K562 (cell line): ENCODE measurements at regions not wholly inside any gene's neighbourhood (a gene's known extent, or its start where the extent isn't known, plus 50 kb on each side); places are given as distances from the start of the nearest gene placed in this dataset.

Experiments
- ATAC-seq: fragments of 200-7000 bp; cut with Tn5 transposase; 3 replicates; pipeline ENCODE4 v1.9.1; 2020; ENCODE audit warnings: moderate library complexity
- BruUV-seq: library from RNA; stranded (reverse); fragments of 400-500 nt; replicated peaks from 2 replicates; lab custom pipeline; 2021; lab: Mats Ljungman, UMichigan
- CTCF ChIA-PET: fragments of 300-600 bp; formaldehyde crosslinking; extraction: SDS; loops from one replicate; lab custom pipeline; 2021; ENCODE audit warnings: low intra/inter-chr PET ratio; lab: Yijun Ruan, JAX
- POLR2A ChIA-PET: fragments of 300-600, 350-650 bp; sonication (Branson Sonifier 250); formaldehyde crosslinking; extraction: SDS; loops from one replicate; lab custom pipeline; 2021; ENCODE audit warnings: antibody characterized with exemption, inconsistent platforms; lab: Yijun Ruan, JAX
- DNase-seq, 4 experiments: peaks; one replicate each; pipeline versions ENCODE4 v3.0.0 to v3.0.0-alpha.2; 2011 to 2018; ENCODE audit warnings: low spot score in 3 of 4, mixed read lengths in 3 of 4; ENCODE audit errors: extremely low read depth in 1 of 4
- FAIRE-seq: peaks from 2 replicates; lab custom pipeline; 2011; peaks lifted over from hg19 to GRCh38; lab: Jason Lieb, UNC
- H2AFZ ChIP-seq: 2 replicates; pipeline ENCODE4 v1.6.0; 2011; ENCODE audit warnings: low read depth, low read length, control low read depth, inconsistent platforms
- H3K27ac ChIP-seq: fragments of 200-600 bp; 3 replicates; pipeline ENCODE4 v1.8.0; 2011; ENCODE audit warnings: low read depth, mild to moderate bottlenecking, control low read depth, inconsistent platforms, low read length, moderate library complexity, mixed read lengths; ENCODE audit errors: extremely low read depth
- H3K27me3 ChIP-seq, 2 experiments: fragments of 300-600 bp in 1 of 2; 2 replicates in 1 of 2; 3 replicates in 1 of 2; pipeline versions ENCODE4 v1.6.0 to v1.8.0; 2011; ENCODE audit warnings: inconsistent platforms in 2 of 2, low read length in 2 of 2, mild to moderate bottlenecking in 1 of 2, mixed read lengths in 1 of 2, moderate library complexity in 1 of 2; ENCODE audit not compliant: control insufficient read depth in 2 of 2, insufficient read depth in 2 of 2
- H3K36me3 ChIP-seq: fragments of 300-600 bp; 3 replicates; pipeline ENCODE4 v1.8.0; 2011; ENCODE audit warnings: mild to moderate bottlenecking, low read length, inconsistent platforms; ENCODE audit not compliant: control insufficient read depth, insufficient read depth
- H3K4me1 ChIP-seq, 2 experiments: fragments of 200-600 bp in 1 of 2; replicated peaks in 1 of 2; 2 replicates in 1 of 2; 3 replicates in 1 of 2; pipeline versions ENCODE4 v1.5.1 to v1.8.0; 2011; ENCODE audit warnings: inconsistent platforms in 2 of 2, low read length in 2 of 2, mild to moderate bottlenecking in 1 of 2, mixed read lengths in 1 of 2, moderate library complexity in 1 of 2; ENCODE audit not compliant: control insufficient read depth in 2 of 2, insufficient read depth in 2 of 2
- H3K4me2 ChIP-seq: 2 replicates; pipeline ENCODE4 v1.6.1; 2011; ENCODE audit warnings: low read length, control low read depth, inconsistent platforms, mixed read lengths; ENCODE audit not compliant: insufficient read depth
- H3K4me3 ChIP-seq: fragments of 200-600 bp; sonication (generic), shearing (Covaris generic); 2 replicates; pipeline ENCODE4 v1.5.1; 2016; ENCODE audit warnings: control low read depth, inconsistent platforms
- H3K79me2 ChIP-seq: fragments of 200-600 bp; 3 replicates; pipeline ENCODE4 v1.8.0; 2011; ENCODE audit warnings: low read length, inconsistent platforms; ENCODE audit not compliant: control insufficient read depth, insufficient read depth
- H3K9ac ChIP-seq, 2 experiments: 2 replicates each; pipeline versions ENCODE4 v1.6.0 to v1.6.1; 2011; ENCODE audit warnings: low read depth in 2 of 2, low read length in 2 of 2, control low read depth in 1 of 2, inconsistent platforms in 1 of 2, mild to moderate bottlenecking in 1 of 2, mixed read lengths in 1 of 2; ENCODE audit not compliant: insufficient read depth in 1 of 2
- H3K9me1 ChIP-seq: one replicate; pipeline ENCODE4 v1.6.0; 2011; ENCODE audit warnings: inconsistent platforms, mild to moderate bottlenecking, low read length, moderate library complexity; ENCODE audit not compliant: control insufficient read depth, insufficient read depth
- H3K9me3 ChIP-seq: replicated peaks from 2 replicates; pipeline ENCODE4 v1.5.1; 2011; ENCODE audit warnings: low read depth, low read length, inconsistent platforms; ENCODE audit not compliant: control insufficient read depth, insufficient read depth
- H4K20me1 ChIP-seq: replicated peaks from 2 replicates; pipeline ENCODE4 v1.6.1; 2011; ENCODE audit warnings: low read length, inconsistent platforms, mixed read lengths; ENCODE audit not compliant: control insufficient read depth, insufficient read depth
- BCOR ChIP-seq: fragments of 450-650 bp; IDR thresholded peaks from 2 replicates; pipeline ENCODE4 v1.6.1; 2016
- GATAD2B ChIP-seq: fragments of 450-650 bp; IDR thresholded peaks from 2 replicates; pipeline ENCODE4 v1.6.1; 2017; ENCODE audit warnings: mild to moderate bottlenecking, borderline replicate concordance
- NR2F6 ChIP-seq: fragments of 450-650 bp; formaldehyde crosslinking; IDR thresholded peaks from 2 replicates; pipeline ENCODE4 v1.4.0; 2020; ENCODE audit warnings: mild to moderate bottlenecking
- REST ChIP-seq, 2 experiments: fragments of 450-650 bp; formaldehyde crosslinking in 1 of 2; IDR thresholded peaks; 2 replicates each; pipeline versions ENCODE4 v1.4.0 to v1.6.1; 2014 to 2020; ENCODE audit warnings: mild to moderate bottlenecking in 2 of 2, borderline replicate concordance in 1 of 2, low read depth in 1 of 2
- YY1 ChIP-seq, 3 experiments: IDR thresholded peaks; 2 replicates each; pipeline ENCODE4 v1.6.1; 2011; ENCODE audit warnings: low read length in 2 of 3, mild to moderate bottlenecking in 2 of 3, moderate library complexity in 2 of 3, borderline replicate concordance in 1 of 3, control low read depth in 1 of 3, low read depth in 1 of 3; ENCODE audit not compliant: insufficient read depth in 3 of 3, insufficient replicate concordance in 2 of 3, control insufficient read depth in 1 of 3, insufficient read length in 1 of 3; ENCODE audit errors: extremely low read depth in 1 of 3
- WGBS: fragments of 100-300 bp; shearing (Covaris generic); methylation state at CpG from one replicate; pipeline ENCODE4 v1.1.6; 2016; ENCODE audit warnings: low coverage, mixed read lengths; ENCODE audit not compliant: insufficient coverage; ENCODE audit errors: missing lambda C conversion rate; 5-methylcytosine and 5-hydroxymethylcytosine counted together
- in situ Hi-C: fragments of 300-500 bp; cut with MboI; formaldehyde crosslinking; loops from 4 replicates; pipeline ENCODE4 v1.15.0; 2018; ENCODE audit warnings: inconsistent platforms, mixed read lengths
- intact Hi-C: fragments of 100-400 bp; cut with micrococcal nuclease; formaldehyde crosslinking; loops from 2 replicates; pipeline ENCODE4 v1.14.2; 2022

- H3K27ac ChIP-seq = no peak overlapping the region
- ATAC-seq = no peak
- no peak for FAIRE-seq
- no peaks in the 10 kb centered on the region for H3K79me2 ChIP-seq
- no peak overlapping the region for H3K4me2 ChIP-seq
- H3K9me1 ChIP-seq = no peaks in the 10 kb centered on the region
- H2AFZ ChIP-seq = no peak overlapping the region
- BruUV-seq = no TSS peak
- intact Hi-C loops = no loop called here
- H3K9me3 ChIP-seq = no peaks in the 10 kb centered on the region
- H3K4me1 ChIP-seq = no peaks in the 10 kb centered on the region
- ChIA-PET CTCF (no interaction called here), POLR2A (no interaction called here)
- H3K4me3 ChIP-seq = no peak overlapping the region
- H3K9ac ChIP-seq = no peak overlapping the region
- TF ChIP-seq BCOR = no peak
- no peaks in the 10 kb centered on the region for H3K27me3 ChIP-seq
- DNase-seq = no peak
- in situ Hi-C loops = no loop called here
- H4K20me1 ChIP-seq = no peaks in the 10 kb centered on the region
- H3K36me3 ChIP-seq = no peaks in the 10 kb centered on the region
- WGBS = 3% methylated on average over 3 of the region's 3 CpGs
Observed at GRCh38 chr1:81197591-81197990, 603.1 kb upstream of the ADGRL2 start.

DNA sequence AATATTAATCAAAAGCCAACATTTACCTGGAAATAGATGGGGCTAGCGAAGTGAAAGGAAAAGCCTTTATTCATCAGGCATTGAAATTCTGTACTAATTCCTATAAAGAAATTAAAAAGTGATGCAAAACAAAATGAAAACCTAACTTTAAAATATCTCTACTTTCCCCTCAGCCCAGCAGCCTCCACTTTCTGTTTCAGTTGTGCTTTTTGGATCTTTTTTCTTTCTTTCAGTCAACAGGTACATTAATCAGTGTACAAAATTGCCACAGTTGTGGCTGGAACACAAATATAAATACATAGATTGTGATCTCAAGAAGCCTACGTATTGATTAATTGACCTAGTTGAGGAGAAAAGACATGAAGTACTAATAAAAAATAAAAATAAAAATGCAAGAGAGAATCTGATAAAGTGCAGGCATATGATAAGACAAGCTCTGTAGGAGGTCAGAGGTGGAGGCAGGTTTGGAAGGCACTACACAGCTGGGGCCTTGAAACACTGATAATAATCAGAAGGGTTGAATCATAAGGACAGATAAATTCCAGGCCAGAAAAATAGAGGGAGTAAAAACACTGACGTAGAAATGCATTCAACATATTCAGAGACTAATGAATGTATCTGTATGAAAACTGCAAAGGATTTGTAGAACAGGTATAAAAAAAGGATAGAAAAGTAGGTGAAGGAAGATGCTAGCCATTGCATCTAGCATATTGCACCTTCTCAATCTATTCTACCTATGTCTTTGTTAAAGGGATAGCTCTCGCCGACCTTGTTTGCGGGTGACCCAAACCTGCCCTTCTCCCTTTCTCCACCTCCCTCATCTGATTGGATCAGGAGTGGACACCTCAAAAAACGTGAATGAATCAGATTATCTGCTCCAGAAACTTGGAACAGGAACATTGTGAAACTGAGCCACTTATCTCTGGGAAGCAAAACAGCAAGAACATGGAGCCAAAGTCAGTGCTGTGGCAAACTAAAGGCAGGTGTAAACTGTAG lies 607.8 kb upstream of the ADGRL2 start:
- H4K20me1 ChIP-seq = no peaks in the 10 kb centered on the region
- POLR2A ChIA-PET = no interaction called here
- TF ChIP-seq NR2F6 (CRISPR knock-in tag) = no peak
- TF ChIP-seq GATAD2B = no peak
- TF ChIP-seq REST (IDR thresholded peaks at IDR 0.05; ENCODE audit: borderline replicate concordance) = no peak
- TF ChIP-seq REST (CRISPR knock-in tag; IDR thresholded peaks at IDR 0.05; ENCODE audit: low read depth) = no peak
- no peak for TF ChIP-seq YY1 (IDR thresholded peaks at IDR 0.05; ENCODE audit: borderline replicate concordance in 1 of 3, control insufficient read depth in 1 of 3, extremely low read depth in 1 of 3, insufficient read depth in 3 of 3, insufficient read length in 1 of 3, insufficient replicate concordance in 2 of 3, low read depth in 1 of 3, low read length in 2 of 3)

More for the DNA sequence above, 607.8 kb upstream of the ADGRL2 start:
- Histone ChIP-seq H3K36me3 (no peaks in the 10 kb centered on the region), H3K4me3 (no peak overlapping the region), H3K9me1 (no peaks in the 10 kb centered on the region), H2AFZ (no peak overlapping the region), H3K9ac (no peak overlapping the region), H3K4me1 (no peaks in the 10 kb centered on the region), H3K27me3 (no peaks in the 10 kb centered on the region), H3K9me3 (no peaks in the 10 kb centered on the region), H3K79me2 (no peaks in the 10 kb centered on the region), H3K27ac (no peak overlapping the region), H3K4me2 (no peak overlapping the region)
- no peak for ATAC-seq
- intact Hi-C loops (no loop called here), in situ Hi-C loops (no loop called here)
- BruUV-seq = no TSS peak
- 4% methylated on average over 6 of the region's 7 CpGs for WGBS
- CTCF ChIA-PET = no interaction called here
- no peak for DNase-seq
- FAIRE-seq = no peak
